ENCODE measurements at regions not wholly inside any gene's neighbourhood (a gene's known extent, or its start where the extent isn't known, plus 50 kb on each side); places are given as distances from the start of the nearest gene placed in this dataset.

DNA sequence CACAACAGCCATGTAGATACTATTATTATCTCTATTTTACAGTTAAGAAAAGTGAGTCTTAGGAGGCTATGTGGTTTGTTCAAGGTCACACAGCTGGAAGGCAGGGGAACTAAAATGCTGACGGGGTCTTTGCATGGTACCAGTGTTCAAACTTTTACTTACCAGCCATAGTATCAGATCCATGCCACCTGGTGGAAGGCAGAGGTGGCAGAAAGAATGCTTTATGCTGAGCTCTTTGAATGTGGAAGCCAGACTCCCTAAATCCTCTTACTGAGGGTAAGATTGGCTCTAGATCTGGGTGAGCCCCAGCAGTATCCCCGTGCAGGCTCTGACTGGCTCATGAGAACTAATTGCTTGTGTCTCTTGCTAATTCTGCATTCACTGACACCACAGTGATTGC, 54.3 kb upstream of the NAV2 start:
- TF ChIP-seq ZNF274 (IDR thresholded peaks at IDR 0.05; ENCODE audit: low read depth, low read length) = no peak
- no peak for TF ChIP-seq YY1 (IDR thresholded peaks at IDR 0.05; ENCODE audit: insufficient read depth, insufficient read length)
